Activated CD8-positive, alpha-beta memory T cell treated with anti-CD3 and anti-CD28 coated beads for 24 hours (primary cell): ENCODE measurements at regions not wholly inside any gene's neighbourhood (a gene's known extent, or its start where the extent isn't known, plus 50 kb on each side); places are given as distances from the start of the nearest gene placed in this dataset.
"Not testable (repeated sequence)": the region's sequence is repeated elsewhere in the genome, so short reads cannot be mapped to it uniquely, and the experiment has no call there.

Experiments used
- DNase-seq: peaks from one replicate; pipeline ENCODE4 v3.0.0-alpha.2; 2020

DNA sequence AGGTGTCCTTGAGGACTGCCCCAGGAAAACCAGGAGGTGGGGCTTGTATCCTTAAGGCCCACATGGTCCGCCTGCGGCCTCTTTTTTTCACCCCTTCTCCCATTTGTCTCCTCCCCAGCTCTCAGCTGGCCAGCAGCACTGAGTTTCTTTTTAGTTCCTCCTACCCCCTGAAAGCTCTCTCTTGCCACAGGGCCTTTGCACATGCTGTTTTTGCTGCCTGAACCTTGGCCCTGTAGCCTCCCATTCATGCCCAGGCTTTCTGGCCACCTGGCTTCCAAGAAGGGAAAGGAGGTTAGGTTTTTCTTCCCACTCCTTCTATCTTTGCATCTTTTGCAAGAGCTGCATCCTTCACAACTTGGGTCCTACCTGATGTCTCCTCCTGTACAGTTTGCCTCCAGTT lies 358.1 kb downstream of the VRK1 start:
- DNase-seq: no peak

DNA sequence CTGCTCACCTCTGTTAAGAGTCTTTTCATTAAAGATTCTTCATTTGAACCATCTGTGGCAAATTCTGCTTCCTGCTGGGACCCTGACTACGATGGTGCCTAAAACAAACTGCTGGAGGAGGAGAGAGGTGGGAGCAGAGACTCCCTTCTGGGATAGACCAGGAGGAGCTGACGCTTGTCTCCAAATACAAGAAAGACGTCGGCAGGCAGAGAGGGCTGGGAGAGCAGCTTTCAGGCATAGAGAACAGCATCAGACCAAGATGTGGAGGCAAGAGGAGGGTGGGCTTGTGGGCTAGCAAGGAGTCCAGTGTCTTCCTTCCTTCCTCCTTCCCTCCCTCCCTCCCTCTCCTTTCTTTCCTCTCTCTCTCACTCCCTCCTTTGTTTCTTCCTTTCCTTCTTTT lies 358.6 kb downstream of the VRK1 start:
- no peak for DNase-seq

DNA sequence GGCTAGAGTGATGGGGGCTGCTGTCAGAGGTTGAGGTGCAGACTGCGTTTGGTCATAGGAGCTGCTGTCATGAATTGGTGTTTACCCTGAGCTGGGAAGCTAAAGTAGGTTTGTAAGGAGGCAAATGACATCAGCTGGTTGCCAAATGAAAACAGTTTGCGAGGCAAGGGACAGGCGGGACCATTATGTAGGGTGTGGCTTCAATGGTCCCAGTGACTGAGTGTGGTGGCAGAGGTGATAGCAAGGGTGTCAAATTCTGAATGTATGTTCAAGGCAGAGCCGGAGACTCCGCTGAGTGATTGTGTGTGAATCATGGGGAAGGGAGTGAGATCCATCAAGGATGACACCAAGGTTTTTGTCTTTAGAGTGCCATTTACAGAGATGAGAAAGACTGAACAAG lies 359.5 kb downstream of the VRK1 start:
- DNase-seq: no peak

DNA sequence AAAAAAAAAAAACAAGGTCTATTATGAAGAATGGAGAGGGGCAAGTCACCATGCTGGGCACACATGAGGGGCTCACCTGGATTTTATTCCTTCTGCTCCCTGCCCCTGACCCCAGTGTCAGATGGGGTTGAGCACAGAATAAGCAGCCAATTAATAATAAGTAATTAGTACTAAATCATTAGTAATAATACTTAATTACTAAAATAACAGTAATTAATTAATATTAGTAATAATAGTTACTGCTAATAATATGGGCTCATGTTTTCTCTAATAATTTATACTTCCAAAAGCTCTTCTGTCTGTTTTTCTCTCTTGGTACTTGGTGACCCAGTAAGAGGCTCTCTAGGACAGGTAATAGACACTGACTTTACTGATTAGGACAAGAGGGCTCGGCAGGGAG lies 360.9 kb downstream of the VRK1 start:
- no peak for DNase-seq

DNA sequence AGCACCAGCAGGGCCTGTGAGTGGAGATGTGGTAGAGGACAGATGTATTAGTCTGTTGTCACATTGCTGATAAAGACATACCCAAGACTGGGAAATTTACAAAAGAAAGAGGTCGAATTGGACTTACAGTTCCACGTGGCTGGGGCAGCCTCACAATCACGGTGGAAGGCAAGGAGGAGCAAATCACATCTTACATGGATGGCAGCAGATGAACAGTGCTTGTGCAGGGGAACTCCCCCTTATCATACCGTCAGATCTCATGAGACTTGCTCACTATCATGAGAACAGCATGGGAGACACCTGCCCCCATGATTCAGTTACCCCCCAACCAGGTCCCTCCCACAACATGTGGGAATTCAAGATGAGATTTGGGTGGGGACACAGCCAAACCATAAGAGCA lies 361.9 kb downstream of the VRK1 start:
- DNase-seq: no peak

DNA sequence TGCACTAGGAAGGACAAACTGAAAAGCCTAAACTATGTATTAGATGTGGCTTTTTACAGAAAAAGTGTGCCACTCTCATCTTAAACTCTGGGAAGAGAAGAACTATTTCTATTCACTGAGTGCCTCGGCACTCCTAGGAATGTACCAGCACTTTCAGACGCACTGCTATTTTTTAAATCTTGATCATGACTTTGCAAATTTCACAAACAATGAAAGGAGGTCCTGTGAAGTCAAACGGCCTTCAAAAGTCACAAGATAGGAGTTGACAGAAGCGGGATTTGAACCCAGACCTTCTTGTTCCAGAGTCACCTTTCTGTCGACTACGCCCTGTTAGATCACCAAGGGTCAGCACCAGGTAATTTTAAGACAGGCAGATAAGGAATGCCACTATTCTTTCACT lies 365.4 kb downstream of the VRK1 start:
- no peak for DNase-seq

DNA sequence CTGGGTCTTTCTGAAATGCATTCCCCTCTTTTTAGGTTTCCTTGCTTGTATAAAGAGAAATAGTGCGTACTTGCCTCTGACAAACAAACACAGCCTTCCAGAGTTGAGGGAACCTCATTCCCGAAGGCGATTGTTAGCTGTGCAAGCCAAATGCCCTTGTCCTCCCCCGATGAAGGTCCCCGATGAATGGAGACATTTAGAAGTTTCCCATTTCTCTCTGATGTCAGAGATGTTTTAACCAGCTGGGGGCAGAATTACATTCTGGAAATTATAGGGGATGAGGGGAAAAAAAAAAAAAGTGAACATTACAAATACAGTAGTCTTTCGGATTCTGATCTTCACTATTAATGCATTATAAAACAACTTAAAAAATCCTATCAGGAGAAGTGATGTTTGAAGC lies 366.8 kb downstream of the VRK1 start:
- no peak for DNase-seq

DNA sequence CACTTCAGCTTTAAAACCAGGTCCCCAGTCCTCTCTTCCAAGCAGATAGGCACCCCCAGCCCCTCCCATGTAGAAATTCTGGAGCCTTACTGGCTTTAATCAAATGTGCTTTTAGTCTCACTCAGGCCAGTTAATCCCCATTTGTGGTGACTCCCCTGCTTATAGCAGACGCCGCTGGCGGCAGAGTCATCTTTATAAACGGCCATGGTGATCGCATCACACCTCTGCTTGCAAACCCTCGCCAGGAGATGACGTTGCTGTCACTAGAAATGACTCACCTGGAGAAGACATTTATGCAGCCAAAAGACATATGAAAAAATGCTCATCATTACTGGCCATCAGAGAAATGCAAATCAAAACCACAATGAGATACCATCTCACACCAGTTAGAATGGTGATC lies 369.3 kb downstream of the VRK1 start:
- no peak for DNase-seq

DNA sequence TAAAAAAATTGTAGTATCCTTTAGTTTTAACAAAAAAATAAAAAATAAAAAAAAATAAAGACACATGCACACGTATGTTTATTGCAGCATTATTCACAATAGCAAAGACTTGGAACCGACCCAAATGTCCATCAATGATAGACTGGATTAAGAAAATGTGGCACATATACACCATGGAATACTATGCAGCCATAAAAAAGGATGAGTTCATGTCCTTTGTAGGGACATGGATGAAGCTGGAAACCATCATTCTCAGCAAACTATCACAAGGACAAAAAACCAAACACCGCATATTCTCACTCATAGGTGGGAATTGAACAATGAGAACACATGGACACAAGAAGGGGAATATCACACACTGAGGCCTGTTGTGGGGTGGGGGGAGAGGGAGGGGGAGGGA lies 370.4 kb downstream of the VRK1 start:
- DNase-seq: not testable (repeated sequence)

DNA sequence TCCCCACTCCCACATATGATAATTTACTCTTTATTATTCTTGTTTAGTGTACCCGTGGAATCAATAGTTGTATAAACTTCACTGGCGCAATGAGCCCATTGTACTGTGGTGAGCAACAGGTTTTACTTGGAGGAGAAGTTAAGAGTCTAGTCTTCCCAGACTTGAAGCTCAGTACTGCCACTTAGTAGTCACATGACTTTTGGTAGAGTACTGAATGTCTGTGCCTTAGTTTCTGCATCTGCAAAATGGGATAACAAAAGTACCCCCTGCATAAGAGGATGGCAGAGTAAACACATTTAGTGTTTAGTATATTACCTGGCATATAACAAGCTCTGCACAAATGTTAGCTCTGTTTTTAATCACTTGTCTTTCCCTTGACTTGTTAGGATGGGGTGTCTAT lies 375.5 kb downstream of the VRK1 start:
- no peak for DNase-seq

DNA sequence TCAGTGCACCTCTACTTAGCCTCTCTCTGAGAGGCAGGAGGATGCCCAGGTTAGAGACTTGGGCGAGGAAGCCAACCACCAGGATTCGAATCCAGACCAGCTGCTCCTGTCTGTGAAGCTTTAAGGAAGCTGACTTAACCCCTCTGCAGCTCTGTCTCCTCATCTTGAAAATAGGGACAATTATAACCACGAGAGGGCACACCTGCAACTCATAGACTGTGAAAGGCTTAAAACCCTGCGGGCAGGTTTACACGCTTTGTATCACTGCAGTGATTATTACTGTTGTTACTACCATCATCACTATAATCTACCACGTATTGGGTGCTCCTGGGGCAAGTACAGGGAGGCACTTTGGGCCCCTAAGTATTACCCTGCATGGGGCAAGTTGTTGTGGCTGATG lies 379.8 kb downstream of the VRK1 start:
- DNase-seq: no peak

DNA sequence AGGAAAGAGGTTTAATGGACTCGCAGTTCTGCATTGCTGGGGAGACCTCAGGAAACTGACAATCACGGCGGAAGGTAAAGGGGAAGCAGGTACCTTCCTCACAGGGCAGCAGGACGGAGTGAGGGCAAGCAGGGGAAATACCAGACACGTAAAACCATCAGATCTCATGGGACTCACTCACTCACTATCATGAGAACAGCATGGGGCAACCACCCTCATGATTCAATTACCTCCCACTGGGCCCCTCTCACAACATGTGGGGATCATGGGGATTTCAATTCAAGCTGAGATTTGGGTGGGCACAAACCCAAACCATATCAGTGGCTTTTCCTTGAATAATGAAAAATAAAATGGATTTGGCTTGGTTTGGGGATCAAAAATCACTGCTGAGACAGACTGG lies 380.5 kb downstream of the VRK1 start:
- no peak for DNase-seq

DNA sequence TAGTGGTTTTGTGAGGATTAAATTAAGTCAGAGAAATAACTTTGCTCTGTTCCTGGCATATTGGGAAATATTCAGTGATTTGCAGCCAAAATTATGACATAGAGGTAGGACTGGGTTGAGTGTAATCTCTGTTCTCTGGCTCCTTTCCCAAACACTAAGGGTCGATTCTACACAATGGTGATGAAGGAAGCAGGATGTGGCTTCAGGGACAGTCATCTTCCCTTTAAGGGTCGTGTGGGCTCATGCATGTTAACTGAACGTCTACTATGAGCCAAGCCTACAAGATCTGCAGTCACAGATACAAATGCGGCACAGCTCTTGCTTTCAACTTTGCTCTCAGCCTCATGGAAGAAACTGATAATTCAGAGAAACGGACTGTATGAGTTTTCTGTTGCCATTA lies 381.6 kb downstream of the VRK1 start:
- no peak for DNase-seq

DNA sequence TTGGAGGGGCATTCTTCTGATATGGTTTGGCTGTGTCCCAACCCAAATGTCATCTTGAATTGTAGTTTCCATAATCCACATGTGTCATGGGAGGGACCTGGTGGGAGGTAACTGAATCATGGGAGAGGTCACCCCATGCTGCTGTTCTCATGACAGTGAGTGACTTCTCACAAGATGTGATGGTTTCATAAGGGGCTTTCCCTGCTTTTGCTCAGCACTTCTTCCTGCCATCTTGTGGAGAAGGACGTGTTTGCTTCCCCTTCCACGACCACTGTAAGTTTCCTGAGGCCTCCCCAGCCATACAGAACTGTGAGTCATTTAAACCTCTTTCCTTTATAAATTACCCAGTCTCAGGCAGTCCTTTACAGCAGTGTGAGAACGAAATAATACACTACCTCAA lies 382.4 kb downstream of the VRK1 start:
- DNase-seq: no peak

DNA sequence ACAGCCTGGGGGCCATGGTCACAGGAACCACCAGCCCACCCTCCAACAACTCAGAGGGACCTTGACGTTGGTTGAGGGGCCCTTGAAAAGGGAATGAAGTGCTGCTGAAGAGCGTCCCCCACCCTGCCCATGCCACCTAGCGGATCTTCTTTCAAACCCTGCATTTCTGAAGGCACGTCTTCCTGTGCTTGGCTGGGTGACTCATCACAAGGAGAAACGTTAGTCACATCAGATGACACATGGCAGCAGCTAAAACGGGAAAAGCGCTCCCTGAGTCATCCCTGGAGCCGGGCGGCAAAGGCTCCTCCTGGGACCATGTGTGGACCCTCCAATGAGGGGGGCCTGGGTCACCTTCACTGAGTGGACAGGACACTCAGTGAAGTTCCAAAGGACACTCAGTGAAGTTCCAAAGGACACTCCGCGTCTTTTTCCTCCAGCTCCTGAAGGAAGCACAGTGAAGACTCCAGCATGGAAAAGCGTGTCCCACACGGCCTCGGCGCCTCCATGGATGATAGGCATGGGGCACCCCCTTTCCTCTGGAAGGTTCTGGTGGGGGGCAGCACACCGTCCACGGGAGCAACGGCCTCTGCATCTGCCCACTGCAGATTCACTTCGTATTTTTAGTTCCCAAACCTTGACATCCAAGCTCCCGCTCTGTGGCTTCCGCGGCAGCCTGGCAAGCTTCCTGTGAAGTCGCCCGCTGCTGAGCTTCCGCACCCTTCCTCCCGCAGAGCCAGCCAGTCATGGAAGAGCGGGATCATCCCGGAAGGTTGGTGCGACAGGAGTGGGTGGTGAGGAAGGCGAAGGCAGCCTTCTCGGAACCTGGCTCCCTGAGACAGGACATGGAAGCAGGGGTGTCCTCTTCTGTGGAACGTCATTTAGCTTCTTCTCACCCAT lies 383.4 kb downstream of the VRK1 start:
- DNase-seq: no peak

DNA sequence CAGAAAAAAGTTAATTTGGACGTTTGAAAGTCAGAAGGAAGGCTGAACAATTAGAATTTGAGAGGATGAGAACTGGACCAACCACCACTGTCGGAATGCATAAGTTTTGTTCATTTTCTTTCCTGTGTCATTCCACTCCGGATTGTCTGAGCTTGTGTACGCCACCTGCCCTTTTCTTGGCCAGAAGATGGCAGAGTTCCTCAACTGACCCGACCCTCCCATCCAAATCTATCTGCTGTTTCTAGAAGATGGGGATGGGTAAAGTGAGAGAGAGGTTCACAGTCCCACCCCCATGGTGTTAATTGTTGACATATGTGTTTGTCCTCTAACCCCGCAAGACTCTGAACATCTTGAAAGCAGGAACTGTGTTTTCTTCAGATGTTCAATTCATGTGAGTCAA lies 388.0 kb downstream of the VRK1 start:
- DNase-seq: no peak

DNA sequence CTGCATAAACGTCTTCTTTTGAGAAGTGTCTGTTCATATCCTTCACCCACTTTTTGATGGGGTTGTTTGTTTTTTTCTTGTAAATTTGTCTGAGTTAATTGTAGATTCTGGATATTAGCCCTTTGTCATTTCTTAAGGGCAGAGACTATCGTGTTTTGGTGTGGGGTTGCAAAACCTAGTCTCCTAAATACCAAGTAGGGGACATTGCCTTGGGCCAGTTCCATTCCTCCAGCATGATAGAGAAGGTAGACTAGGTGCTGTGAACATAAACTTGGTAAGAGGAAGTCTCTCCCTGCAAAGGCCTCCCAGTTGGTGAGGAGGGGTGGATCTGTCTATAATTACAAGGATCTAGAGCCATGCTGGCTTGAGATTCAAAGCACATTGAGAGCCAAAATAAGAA lies 390.7 kb downstream of the VRK1 start:
- DNase-seq: no peak

DNA sequence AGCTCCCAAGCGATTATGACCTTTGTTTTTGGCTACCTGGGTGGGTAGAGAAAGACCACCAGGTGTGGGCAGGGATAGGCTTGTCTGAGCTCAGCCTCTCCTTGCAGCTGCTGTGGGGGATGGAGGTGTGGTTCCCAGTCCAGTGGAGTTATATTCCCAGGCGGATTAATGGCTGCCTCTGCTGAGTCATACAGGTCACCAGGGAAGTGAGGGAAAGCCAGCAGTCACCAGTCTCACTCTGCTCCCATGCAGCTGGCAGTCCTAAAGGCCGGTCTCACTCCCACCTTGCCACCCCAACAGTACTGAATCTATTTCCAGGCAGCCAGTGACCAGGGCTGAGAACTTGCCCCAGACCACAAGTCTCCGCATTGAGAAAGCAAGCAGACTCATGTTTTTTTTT lies 399.2 kb downstream of the VRK1 start:
- no peak for DNase-seq

DNA sequence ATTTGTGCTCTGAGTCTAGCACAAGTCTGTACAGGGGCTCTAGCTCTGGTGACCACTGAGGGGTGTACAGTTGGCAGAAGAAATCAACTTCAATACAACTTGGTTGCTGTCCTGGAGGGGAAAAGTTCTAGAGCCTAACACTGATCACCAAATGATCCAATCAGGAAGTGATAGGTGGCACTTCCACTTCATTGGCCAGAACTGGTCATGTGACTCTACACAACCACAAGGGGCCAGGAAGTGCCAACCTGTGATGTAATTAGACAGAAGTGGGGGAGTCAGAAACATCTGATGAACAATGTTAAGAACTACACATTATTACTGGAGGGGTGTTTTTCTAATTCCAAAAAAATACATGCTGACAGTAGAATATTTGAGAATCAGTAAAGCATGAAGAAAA lies 401.6 kb downstream of the VRK1 start:
- no peak for DNase-seq

DNA sequence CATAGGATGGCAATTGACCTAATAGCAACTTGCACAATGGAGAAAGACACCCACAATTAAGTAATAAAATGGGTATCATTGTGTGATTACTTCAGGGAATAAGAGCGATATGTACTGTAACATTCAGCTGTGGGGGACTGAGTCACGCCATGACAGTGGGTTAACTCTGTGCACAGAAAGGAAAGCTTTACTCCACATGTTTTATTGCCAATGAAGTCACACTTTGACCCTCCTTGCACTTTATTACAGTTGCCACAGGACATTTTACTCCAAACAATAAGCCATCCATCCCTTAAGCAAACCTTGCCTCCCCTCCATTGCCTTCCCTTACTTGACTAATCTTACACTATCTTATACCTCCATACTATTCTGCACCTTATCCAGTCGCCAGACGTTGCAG lies 403.1 kb downstream of the VRK1 start:
- no peak for DNase-seq

DNA sequence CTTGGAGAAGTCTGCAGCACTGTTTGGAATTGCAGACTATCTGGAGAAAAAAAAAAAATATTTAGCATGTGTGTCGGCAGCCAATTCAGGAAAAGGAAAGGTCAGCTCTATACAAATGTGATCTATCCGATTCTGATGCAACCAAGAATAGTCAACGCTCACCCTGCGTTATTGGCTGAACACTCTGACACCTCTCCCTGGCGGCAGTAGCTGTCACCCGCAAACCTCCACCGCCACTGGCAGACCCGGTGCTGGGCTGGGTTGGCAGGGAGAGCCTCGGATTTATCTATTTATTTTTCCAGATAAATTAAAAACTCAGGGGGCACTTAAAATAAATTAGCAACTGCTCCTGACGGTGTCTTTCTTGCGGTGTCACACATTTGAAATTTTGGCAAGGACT lies 409.7 kb downstream of the VRK1 start:
- DNase-seq: no peak

DNA sequence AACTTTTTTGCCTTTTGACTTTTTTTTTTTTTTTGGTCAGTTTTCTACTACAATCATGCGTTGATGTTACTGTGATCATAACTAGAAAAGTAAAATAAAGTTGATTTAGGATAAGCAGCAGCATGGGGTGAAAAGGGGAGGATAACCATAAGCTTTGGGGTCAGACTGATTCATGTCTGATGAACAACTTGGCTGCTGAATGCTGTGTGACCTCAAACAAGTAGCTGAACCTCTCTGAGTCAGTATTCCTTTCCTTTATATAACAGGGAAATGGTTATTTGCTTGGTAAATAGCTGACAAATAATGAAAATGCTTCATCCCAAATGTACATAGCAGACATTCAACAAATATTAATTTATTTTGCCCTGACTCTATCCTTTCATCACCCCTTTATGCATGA lies 413.0 kb downstream of the VRK1 start:
- DNase-seq: no peak

DNA sequence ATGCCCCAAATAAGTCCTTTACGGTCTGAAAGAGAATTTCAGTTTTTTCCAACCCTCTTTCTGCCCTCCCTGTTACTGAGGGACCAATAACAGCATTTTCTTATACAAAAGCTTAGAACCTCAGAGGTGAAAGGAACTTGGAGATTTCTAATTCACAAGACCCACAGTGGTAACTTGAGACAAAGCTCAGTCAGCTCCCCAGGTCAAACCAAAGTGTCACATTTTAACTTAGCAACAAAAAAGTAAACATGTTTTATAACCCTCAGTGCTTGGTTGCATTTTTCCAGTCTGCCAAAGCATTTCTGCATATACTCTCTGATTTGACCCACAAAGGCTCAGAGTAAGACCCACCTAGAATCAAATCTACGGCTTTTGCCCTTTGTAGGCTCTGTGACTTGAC lies 415.2 kb downstream of the VRK1 start:
- DNase-seq: no peak

DNA sequence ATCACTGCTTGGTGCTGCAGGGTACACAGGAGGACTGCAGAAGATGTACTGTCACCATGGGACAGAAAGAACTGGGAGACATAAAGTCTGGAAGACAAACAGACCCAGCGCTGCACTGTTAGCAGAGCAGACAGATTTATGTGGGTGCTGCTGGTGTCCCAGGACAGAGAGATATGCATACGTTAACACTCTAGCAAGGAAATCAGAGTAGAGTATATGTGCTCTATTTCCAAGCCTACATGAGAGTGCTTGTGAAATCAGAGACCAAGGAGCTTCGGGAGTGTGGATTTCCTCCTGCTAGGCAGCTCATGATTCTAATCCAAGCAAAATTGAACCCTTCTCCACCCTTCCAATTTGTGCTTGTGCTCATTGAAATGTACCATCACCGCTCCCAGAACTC lies 416.5 kb downstream of the VRK1 start:
- no peak for DNase-seq

DNA sequence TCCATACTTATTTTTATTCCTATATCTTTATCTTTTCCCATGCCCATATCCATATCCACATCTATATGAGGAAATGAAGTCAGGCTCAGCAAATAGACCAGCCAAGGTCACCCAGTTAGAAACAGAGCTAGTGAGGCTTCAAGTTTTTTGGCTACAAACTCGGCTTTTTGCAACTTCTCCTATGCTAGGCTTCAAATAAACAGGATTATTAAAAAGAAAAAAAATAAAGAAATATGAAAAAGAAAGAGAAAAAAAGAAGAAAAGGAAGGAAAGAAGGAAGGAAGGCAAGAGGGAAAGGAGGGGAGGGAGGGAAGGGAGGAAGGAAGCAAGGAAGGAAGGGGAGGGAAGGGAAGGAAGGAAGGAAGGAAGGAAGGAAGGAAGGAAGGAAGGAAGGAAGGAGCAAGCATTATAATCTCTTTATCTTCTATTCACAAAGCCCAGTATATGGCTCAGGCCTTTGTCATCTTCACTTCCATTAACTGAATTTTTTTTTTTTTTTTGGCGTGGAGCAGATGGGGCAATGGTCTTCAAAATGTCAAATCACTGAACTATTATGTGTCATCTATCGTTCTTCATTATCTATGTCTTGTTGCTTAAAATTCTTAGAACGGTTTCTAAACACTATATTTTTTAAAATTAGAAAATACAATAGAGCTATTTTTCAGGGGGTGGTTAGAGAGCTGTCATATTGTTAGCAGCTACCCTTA lies 418.2 kb downstream of the VRK1 start:
- no peak for DNase-seq
